Left lung (tissue), 4 donors: ENCODE measurements at regions not wholly inside any gene's neighbourhood (a gene's known extent, or its start where the extent isn't known, plus 50 kb on each side); places are given as distances from the start of the nearest gene placed in this dataset.

Experiments
- ATAC-seq: fragments of 200-7000 bp; cut with Tn5 transposase; one replicate; pipeline ENCODE4 v1.9.1; 2020; ENCODE audit warnings: moderate library complexity
- DNase-seq, 4 donors: peaks; one replicate each; pipeline ENCODE4 v3.0.0-alpha.2; 2013 to 2020
- H3K27ac ChIP-seq, 2 donors: fragments of 200-600 bp; sonication (generic) in 1 of 2; one replicate each; pipeline versions ENCODE4 v1.5.0 to v1.8.0; 2020 to 2021
- H3K27me3 ChIP-seq, 2 donors: fragments of 200-600 bp; sonication (generic) in 1 of 2; one replicate each; pipeline versions ENCODE4 v1.5.0 to v1.8.0; 2020 to 2021
- H3K36me3 ChIP-seq, 2 donors: fragments of 200-600 bp; sonication (generic) in 1 of 2; one replicate each; pipeline versions ENCODE4 v1.5.0 to v1.8.0; 2020 to 2021
- H3K4me1 ChIP-seq, 2 donors: fragments of 200-600 bp; one replicate each; pipeline ENCODE4 v1.8.0; 2021
- H3K4me3 ChIP-seq, 2 donors: fragments of 200-600 bp; sonication (generic) in 1 of 2; one replicate each; pipeline versions ENCODE4 v1.5.0 to v1.8.0; 2020 to 2021; ENCODE audit warnings: mild to moderate bottlenecking in 1 of 2
- H3K9me3 ChIP-seq, 2 donors: fragments of 200-600 bp; sonication (generic) in 1 of 2; one replicate each; pipeline versions ENCODE4 v1.5.0 to v1.8.0; 2020 to 2021
- intact Hi-C, 2 donors: fragments of 100-400 bp; cut with DNase I; formaldehyde crosslinking; loops; one replicate each; pipeline versions ENCODE4 v1.11.2 to v1.14.2; 2022
- TF ChIP-seq, protein P1 (sequence below), 2 donors: fragments of 200-600 bp; sonication (generic) in 1 of 2; IDR thresholded peaks; one replicate each; pipeline versions ENCODE4 v1.5.0 to v1.8.0; 2021; ENCODE audit warnings: antibody characterized with exemption in 2 of 2
- donor health status: DM: no; HTN: yes; CAD: no.
- donor health status: DM: no; HTN: no; CAD: no.

GRCh38 chr4:32161392-32161791 lies 1441.2 kb downstream of the PCDH7 start:
- Histone ChIP-seq H3K27me3 (no peaks in the 10 kb centered on the region), H3K27ac (no peak overlapping the region), H3K36me3 (no peaks in the 10 kb centered on the region), H3K4me3 (no peak overlapping the region), H3K9me3 (no peaks in the 10 kb centered on the region), H3K4me1 (no peaks in the 10 kb centered on the region)
- intact Hi-C loops, result no loop called here
- ATAC-seq (no peak), DNase-seq (no peak)
- TF ChIP-seq, protein P1, sequence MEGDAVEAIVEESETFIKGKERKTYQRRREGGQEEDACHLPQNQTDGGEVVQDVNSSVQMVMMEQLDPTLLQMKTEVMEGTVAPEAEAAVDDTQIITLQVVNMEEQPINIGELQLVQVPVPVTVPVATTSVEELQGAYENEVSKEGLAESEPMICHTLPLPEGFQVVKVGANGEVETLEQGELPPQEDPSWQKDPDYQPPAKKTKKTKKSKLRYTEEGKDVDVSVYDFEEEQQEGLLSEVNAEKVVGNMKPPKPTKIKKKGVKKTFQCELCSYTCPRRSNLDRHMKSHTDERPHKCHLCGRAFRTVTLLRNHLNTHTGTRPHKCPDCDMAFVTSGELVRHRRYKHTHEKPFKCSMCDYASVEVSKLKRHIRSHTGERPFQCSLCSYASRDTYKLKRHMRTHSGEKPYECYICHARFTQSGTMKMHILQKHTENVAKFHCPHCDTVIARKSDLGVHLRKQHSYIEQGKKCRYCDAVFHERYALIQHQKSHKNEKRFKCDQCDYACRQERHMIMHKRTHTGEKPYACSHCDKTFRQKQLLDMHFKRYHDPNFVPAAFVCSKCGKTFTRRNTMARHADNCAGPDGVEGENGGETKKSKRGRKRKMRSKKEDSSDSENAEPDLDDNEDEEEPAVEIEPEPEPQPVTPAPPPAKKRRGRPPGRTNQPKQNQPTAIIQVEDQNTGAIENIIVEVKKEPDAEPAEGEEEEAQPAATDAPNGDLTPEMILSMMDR (IDR thresholded peaks at IDR 0.05), result no peak

- TF ChIP-seq, protein P1 (IDR thresholded peaks at IDR 0.05), result no peak
- DNase-seq, result no peak
- Histone ChIP-seq H3K27ac (no peak overlapping the region), H3K27me3 (no peaks in the 10 kb centered on the region), H3K4me1 (no peaks in the 10 kb centered on the region), H3K4me3 (no peak overlapping the region), H3K36me3 (no peaks in the 10 kb centered on the region), H3K9me3 (no peaks in the 10 kb centered on the region)
- intact Hi-C loops, result no loop called here
- no peak for ATAC-seq
These were observed 1443.0 kb downstream of the PCDH7 start for GRCh38 chr4:32163125-32163524.

GRCh38 chr4:32169841-32170240 lies 1449.7 kb downstream of the PCDH7 start:
- Histone ChIP-seq H3K36me3 (no peaks in the 10 kb centered on the region), H3K9me3 (no peaks in the 10 kb centered on the region), H3K27me3 (no peaks in the 10 kb centered on the region), H3K27ac (no peak overlapping the region), H3K4me1 (no peaks in the 10 kb centered on the region), H3K4me3 (no peak overlapping the region)
- ATAC-seq (no peak), DNase-seq (no peak)
- TF ChIP-seq, protein P1 (IDR thresholded peaks at IDR 0.05), result no peak
- intact Hi-C loops, result no loop called here

- intact Hi-C loops, result no loop called here
- ATAC-seq, result no peak
- no peak overlapping the region for H3K4me3 ChIP-seq
These were observed 1451.9 kb downstream of the PCDH7 start for GRCh38 chr4:32172086-32172485.

GRCh38 chr4:32172761-32173160 lies 1452.6 kb downstream of the PCDH7 start:
- H3K27ac ChIP-seq, result no peak overlapping the region
- H3K9me3 ChIP-seq, result no peaks in the 10 kb centered on the region
- H3K4me1 ChIP-seq, result no peaks in the 10 kb centered on the region
- intact Hi-C loops, result no loop called here
- TF ChIP-seq, protein P1 (IDR thresholded peaks at IDR 0.05), result no peak
- ATAC-seq, result no peak
- no peak for DNase-seq
- H3K36me3 ChIP-seq, result no peaks in the 10 kb centered on the region
- H3K27me3 ChIP-seq, result no peaks in the 10 kb centered on the region
- no peak overlapping the region for H3K4me3 ChIP-seq

More at GRCh38 chr4:32172086-32172485, 1451.9 kb downstream of the PCDH7 start:
- TF ChIP-seq, protein P1 (IDR thresholded peaks at IDR 0.05), result no peak
- no peaks in the 10 kb centered on the region for H3K36me3 ChIP-seq
- no peak for DNase-seq
- H3K27ac ChIP-seq, result no peak overlapping the region
- no peaks in the 10 kb centered on the region for H3K9me3 ChIP-seq
- H3K27me3 ChIP-seq, result no peaks in the 10 kb centered on the region
- no peaks in the 10 kb centered on the region for H3K4me1 ChIP-seq
